Activated CD4-positive, alpha-beta T cell treated with anti-CD3 and anti-CD28 coated beads for 36 hours (primary cell): ENCODE measurements at regions not wholly inside any gene's neighbourhood (a gene's known extent, or its start where the extent isn't known, plus 50 kb on each side); places are given as distances from the start of the nearest gene placed in this dataset.
"Not testable (repeated sequence)": the region's sequence is repeated elsewhere in the genome, so short reads cannot be mapped to it uniquely, and the experiment has no call there.

Experiments used
- ATAC-seq: fragments of 200-7000 bp; cut with Tn5 transposase; one replicate; pipeline ENCODE4 v1.10.0; 2021; ENCODE audit warnings: mild to moderate bottlenecking, moderate library complexity
- CTCF ChIA-PET: fragments of 350-600 bp; sonication (Branson Sonifier 250); formaldehyde crosslinking; loops from one replicate; lab custom pipeline; 2021; ENCODE audit warnings: antibody characterized with exemption; lab: Charles Lee
- POLR2A ChIA-PET: fragments of 350-600 bp; sonication (Branson Sonifier 250); formaldehyde crosslinking; loops from one replicate; lab custom pipeline; 2021; ENCODE audit warnings: antibody characterized with exemption, inconsistent platforms; lab: Charles Lee
- DNase-seq: peaks from one replicate; pipeline ENCODE4 v3.0.0-alpha.2; 2020
- H3K27ac Mint-ChIP-seq: one replicate; pipeline ENCODE4 v1.8.0; 2021; ENCODE audit warnings: mixed read lengths
- H3K27me3 Mint-ChIP-seq: one replicate; pipeline ENCODE4 v1.8.0; 2021; ENCODE audit warnings: mixed read lengths
- H3K36me3 Mint-ChIP-seq: one replicate; pipeline ENCODE4 v1.8.0; 2021; ENCODE audit warnings: low read depth, mixed read lengths
- H3K4me1 Mint-ChIP-seq: one replicate; pipeline ENCODE4 v1.8.0; 2021; ENCODE audit warnings: mixed read lengths
- H3K4me3 Mint-ChIP-seq: one replicate; pipeline ENCODE4 v1.8.0; 2021; ENCODE audit warnings: mild to moderate bottlenecking, moderate library complexity, mixed read lengths
- H3K9me3 Mint-ChIP-seq: one replicate; pipeline ENCODE4 v1.8.0; 2021; ENCODE audit warnings: low read depth, mixed read lengths
- intact Hi-C, 2 experiments: fragments of 100-400 bp; cut with DNase I in 1 of 2; cut with micrococcal nuclease in 1 of 2; formaldehyde crosslinking; loops; one replicate each; pipeline versions ENCODE4 v1.14.2 to v1.15.1; 2022 to 2024; cut with DNase I, micrococcal nuclease

- H3K36me3 Mint-ChIP-seq, POLR2A ChIA-PET, H3K4me1 Mint-ChIP-seq, ATAC-seq, DNase-seq, H3K27ac Mint-ChIP-seq, H3K4me3 Mint-ChIP-seq, H3K27me3 Mint-ChIP-seq, CTCF ChIA-PET, intact Hi-C loops: not testable (repeated sequence)
- H3K9me3 Mint-ChIP-seq, result peaks cover 28% of the 10 kb centered on the region
Observed at GRCh38 chr21:5217933-5218332, 5303.4 kb upstream of the TPTE start.

DNA sequence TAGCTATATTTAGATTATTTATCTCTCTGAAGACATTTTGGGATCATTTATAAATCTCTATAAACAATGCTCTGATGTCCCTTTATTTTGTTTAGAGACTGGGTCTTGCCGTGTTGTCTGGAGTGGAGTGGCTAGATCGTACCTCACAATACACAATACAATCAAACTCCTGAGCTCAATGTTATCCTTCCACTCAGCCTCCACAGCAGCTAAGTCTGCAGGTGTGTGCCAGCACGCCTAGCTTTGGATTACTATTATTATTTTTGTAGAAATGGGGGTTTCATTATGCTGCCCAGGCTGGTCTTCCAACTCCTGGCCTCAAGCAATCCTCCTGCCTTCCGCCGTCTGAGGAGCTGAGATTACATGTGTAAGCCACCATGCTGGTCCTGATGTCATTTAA lies 5301.4 kb upstream of the TPTE start:
- intact Hi-C loops, H3K4me1 Mint-ChIP-seq: not testable (repeated sequence)

DNA sequence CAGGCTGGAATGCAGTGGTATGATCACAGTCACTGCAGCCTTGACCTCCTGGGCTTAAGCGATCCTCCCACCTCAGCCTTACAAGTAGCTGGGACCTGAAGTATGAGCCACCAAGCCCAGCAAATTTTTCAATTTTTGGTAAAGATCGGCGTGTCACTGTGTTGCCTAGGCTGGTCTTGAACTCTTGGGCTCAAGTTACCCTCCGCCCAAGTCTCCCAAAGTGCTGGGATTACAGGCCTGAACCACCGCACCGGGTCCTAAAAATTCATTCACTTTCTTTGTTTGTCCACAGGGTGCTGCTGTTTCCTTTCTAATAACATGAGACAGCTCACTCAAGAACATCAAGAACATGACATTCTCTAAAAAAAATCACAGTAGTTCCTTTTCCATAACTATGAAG lies 5300.9 kb upstream of the TPTE start:
- H3K4me3 Mint-ChIP-seq, ATAC-seq, H3K27ac Mint-ChIP-seq, POLR2A ChIA-PET, H3K36me3 Mint-ChIP-seq, H3K4me1 Mint-ChIP-seq, CTCF ChIA-PET, H3K27me3 Mint-ChIP-seq, intact Hi-C loops: not testable (repeated sequence)
- H3K9me3 Mint-ChIP-seq, result peaks cover 42% of the 10 kb centered on the region
- DNase-seq, result peak; percentile 11

More for the DNA sequence above, 5301.4 kb upstream of the TPTE start:
- ATAC-seq, H3K36me3 Mint-ChIP-seq, H3K27ac Mint-ChIP-seq, CTCF ChIA-PET, H3K27me3 Mint-ChIP-seq, H3K4me3 Mint-ChIP-seq, DNase-seq, POLR2A ChIA-PET: not testable (repeated sequence)
- peaks cover 40% of the 10 kb centered on the region for H3K9me3 Mint-ChIP-seq

GRCh38 chr21:5221458-5222050 lies 5299.8 kb upstream of the TPTE start:
- POLR2A ChIA-PET, H3K4me1 Mint-ChIP-seq, H3K27ac Mint-ChIP-seq, CTCF ChIA-PET, intact Hi-C loops, ATAC-seq, DNase-seq, H3K4me3 Mint-ChIP-seq, H3K27me3 Mint-ChIP-seq, H3K36me3 Mint-ChIP-seq: not testable (repeated sequence)
- H3K9me3 Mint-ChIP-seq, result peaks cover 44% of the 10 kb centered on the region

DNA sequence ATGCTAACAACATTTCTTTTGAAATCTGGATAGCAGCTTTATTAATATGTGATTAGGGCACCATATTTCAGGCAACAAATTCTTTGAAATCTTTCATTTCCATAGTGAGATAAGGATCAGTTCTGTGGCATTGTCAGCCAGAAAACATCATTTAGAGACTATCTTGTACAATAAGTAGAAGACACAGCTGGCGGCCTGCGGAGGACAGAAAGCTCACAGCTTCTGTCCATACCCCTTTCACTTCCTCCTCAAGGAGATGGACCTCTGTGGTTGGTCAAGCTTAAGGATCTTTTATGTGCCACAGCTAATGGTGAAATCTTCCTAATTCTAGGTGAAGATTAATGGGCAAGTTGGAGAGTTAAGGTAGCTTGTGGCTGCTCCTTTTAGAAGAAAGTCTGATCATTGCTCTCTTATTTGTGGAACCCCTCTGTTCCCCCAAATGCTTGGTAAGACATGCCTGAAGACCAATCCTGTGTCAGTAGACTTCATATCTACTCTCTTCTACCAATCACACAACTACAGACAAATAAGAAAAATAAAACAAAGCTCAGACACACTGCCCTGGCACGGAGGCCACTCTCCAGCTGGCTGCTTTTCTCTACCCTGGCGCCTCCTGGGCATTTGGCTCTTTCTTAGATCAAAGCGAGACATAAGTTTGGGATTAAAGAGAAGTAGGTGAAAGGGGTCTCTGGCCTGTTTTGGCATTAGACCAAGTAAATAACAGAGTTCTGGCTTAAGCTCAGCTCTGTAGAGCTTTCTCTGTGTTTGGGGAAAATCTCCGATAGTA lies 5298.2 kb upstream of the TPTE start:
- H3K27me3 Mint-ChIP-seq, CTCF ChIA-PET, DNase-seq, H3K4me3 Mint-ChIP-seq, H3K27ac Mint-ChIP-seq, POLR2A ChIA-PET, H3K4me1 Mint-ChIP-seq, ATAC-seq, H3K36me3 Mint-ChIP-seq, intact Hi-C loops: not testable (repeated sequence)
- H3K9me3 Mint-ChIP-seq, result peaks cover 44% of the 10 kb centered on the region

DNA sequence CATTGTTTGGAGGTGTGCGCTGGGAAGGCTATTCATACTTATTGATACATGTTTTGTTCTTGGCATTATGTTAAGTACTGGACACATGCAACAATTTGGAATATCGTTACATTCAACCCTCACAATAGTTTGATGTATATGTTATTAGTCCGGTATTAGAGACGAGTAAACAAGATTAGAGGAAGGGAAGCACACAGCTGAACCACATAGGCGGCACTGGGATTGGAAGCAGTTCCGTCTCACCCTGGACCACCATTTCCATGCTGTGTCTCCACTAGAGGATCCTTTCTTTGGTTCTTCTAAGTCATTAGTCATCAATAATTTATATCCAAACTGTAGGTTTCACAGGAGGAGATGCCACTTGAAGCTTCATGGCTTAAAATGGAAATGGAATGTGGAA lies 5297.2 kb upstream of the TPTE start:
- not testable (repeated sequence) for ATAC-seq
- H3K9me3 Mint-ChIP-seq, result peaks cover 49% of the 10 kb centered on the region

DNA sequence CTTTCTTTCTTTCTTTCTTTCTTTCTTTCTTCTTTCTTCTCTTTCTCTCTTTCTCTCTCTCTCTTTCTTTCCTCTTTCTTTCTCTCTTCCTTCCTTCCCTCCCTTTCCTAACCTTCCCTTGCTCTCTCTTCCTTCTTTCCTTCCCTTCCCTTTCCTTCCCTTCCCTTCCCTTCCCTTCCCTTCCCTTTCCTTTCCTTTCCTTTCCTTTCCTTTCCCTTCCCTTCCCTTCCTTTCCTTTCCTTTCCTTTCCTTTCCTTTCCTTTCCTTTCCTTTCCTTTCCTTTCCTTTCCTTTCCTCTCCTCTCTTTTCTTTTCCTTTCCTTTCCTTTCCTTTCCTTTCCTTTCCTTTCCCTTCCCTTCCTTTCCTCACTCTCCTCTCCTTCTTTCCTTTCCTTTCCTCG lies 5294.1 kb upstream of the TPTE start:
- ATAC-seq, H3K27me3 Mint-ChIP-seq: not testable (repeated sequence)

More for the DNA sequence above, 5297.2 kb upstream of the TPTE start:
- H3K27ac Mint-ChIP-seq, CTCF ChIA-PET, POLR2A ChIA-PET, H3K27me3 Mint-ChIP-seq, DNase-seq, H3K4me3 Mint-ChIP-seq, H3K36me3 Mint-ChIP-seq, intact Hi-C loops, H3K4me1 Mint-ChIP-seq: not testable (repeated sequence)

GRCh38 chr21:5230561-5230960 lies 5290.8 kb upstream of the TPTE start:
- ATAC-seq, CTCF ChIA-PET, H3K4me3 Mint-ChIP-seq, H3K27me3 Mint-ChIP-seq, POLR2A ChIA-PET, intact Hi-C loops, H3K36me3 Mint-ChIP-seq, H3K4me1 Mint-ChIP-seq, DNase-seq, H3K27ac Mint-ChIP-seq: not testable (repeated sequence)
- peaks cover 51% of the 10 kb centered on the region for H3K9me3 Mint-ChIP-seq

More for the DNA sequence above, 5294.1 kb upstream of the TPTE start:
- H3K27ac Mint-ChIP-seq, DNase-seq, H3K4me3 Mint-ChIP-seq, H3K36me3 Mint-ChIP-seq, POLR2A ChIA-PET, CTCF ChIA-PET, intact Hi-C loops, H3K4me1 Mint-ChIP-seq: not testable (repeated sequence)
- H3K9me3 Mint-ChIP-seq, result peaks cover 54% of the 10 kb centered on the region

DNA sequence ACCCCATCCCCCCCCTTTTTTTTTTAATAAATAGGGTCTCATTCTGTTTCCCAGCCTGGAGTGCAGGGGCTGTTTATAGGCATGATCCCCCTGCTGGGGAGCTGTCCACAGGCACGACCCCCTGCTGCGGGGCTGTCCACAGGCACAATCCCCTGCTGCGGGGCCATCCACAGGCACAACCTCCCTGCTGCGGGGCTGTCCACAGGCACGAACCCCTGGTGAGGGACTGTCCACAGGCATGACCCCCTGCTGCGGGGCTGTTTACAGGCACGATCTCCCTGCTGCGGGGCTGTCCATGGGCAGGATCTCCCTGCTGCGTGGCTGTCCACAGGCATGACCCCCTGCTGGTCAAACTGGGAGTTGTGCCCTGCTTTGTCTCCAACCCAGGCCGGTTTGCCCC lies 5290.1 kb upstream of the TPTE start:
- intact Hi-C loops, H3K27ac Mint-ChIP-seq, H3K4me1 Mint-ChIP-seq, CTCF ChIA-PET, ATAC-seq, H3K36me3 Mint-ChIP-seq, DNase-seq, POLR2A ChIA-PET, H3K4me3 Mint-ChIP-seq, H3K27me3 Mint-ChIP-seq: not testable (repeated sequence)
- H3K9me3 Mint-ChIP-seq, result peaks cover 53% of the 10 kb centered on the region

DNA sequence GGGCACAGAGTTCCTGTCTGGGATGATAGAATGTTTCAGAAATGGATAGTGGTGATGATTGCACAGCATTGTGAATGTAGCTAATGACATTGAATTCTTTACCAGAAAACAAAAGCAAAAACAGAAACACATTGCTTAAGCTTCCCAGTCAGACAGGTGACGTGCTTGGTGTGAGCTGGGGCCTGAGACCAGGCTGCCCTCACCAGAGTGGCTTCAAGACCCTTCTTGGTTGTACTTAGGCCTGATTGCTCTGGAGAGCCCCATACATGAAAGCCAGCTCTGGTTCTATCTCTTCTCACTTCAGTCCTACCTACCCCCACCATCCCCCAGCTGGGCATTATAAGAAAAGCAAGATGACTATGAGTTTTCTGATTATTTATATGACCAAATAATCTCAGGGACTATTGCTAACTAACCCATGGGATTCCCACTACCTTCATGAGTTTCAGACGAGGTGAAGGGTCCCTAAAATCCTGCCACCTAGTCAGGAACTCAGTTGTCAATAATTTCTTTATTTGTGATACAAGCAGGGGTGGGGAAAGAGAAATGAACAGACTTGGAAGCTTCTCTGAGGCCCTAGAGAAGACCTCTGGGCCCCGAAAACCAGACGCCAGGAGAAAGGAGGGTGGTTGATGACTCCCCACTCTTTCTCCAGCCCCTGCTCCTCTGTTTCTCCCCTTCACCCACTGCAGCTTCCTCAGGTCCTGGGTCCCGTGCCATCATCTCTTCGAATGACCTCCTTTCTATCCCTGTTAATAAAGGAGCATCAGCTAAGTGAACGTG lies 5289.0 kb upstream of the TPTE start:
- H3K27ac Mint-ChIP-seq, H3K27me3 Mint-ChIP-seq, H3K4me3 Mint-ChIP-seq, ATAC-seq, POLR2A ChIA-PET, H3K4me1 Mint-ChIP-seq, CTCF ChIA-PET, intact Hi-C loops, DNase-seq, H3K36me3 Mint-ChIP-seq: not testable (repeated sequence)
- peaks cover 52% of the 10 kb centered on the region for H3K9me3 Mint-ChIP-seq

- H3K36me3 Mint-ChIP-seq, CTCF ChIA-PET, H3K4me1 Mint-ChIP-seq, H3K27ac Mint-ChIP-seq, intact Hi-C loops, DNase-seq, ATAC-seq, POLR2A ChIA-PET, H3K4me3 Mint-ChIP-seq, H3K27me3 Mint-ChIP-seq: not testable (repeated sequence)
- peaks cover 42% of the 10 kb centered on the region for H3K9me3 Mint-ChIP-seq
Observed at GRCh38 chr21:5235761-5236160, 5285.6 kb upstream of the TPTE start.
